GM19023 (cell line): ENCODE measurements at regions not wholly inside any gene's neighbourhood (a gene's known extent, or its start where the extent isn't known, plus 50 kb on each side); places are given as distances from the start of the nearest gene placed in this dataset.

Experiments
- ATAC-seq: cut with Tn5 transposase; IDR thresholded peaks from one replicate; pipeline ENCODE4 v1.9.1; 2021; ENCODE audit warnings: mild to moderate bottlenecking, moderate library complexity; ENCODE audit not compliant: unreplicated experiment

DNA sequence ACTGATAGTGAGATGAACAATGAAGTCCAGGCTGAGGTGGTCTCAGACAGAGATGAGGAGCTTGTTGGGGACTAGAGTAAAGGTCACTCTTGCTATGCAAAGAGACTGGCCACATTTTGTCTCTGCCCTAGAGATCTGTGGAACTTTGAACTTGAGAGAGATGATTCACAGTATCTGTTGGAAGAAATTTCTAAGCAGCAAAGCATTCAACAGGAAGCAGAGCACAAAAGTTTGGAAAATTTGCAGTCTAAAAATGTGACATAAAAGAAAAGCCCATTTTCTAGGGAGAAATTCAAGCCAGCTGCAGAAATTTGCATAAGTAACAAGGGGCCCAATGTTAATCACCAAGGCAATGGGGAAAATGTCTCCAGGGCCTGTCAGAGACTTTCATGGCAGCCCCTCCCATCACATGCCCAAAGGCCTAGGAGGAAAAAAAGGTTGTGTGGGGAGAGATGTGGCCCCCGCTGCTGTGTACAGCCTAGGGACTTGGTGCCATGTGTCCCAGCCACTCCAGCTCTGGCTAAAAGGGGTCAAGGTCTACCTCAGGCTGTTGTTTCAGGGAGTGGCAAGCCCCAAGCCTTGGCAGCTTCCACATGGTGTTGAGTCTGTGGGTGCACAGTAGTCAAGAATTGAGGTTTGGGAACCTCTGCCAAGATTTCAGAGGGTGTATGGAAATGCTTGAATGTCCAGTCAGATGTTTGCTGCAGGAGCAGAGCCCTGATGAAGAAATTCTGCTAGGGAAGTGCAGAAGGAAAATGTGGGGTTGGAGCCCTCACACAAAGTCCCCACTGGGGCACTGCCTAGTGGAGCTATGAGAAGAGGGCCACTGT is 262.8 kb downstream of the DKK2 start:
- no peak for ATAC-seq

- ATAC-seq: no peak
Observed at GRCh38 chr4:106767991-106768390, 268.1 kb downstream of the DKK2 start.

DNA sequence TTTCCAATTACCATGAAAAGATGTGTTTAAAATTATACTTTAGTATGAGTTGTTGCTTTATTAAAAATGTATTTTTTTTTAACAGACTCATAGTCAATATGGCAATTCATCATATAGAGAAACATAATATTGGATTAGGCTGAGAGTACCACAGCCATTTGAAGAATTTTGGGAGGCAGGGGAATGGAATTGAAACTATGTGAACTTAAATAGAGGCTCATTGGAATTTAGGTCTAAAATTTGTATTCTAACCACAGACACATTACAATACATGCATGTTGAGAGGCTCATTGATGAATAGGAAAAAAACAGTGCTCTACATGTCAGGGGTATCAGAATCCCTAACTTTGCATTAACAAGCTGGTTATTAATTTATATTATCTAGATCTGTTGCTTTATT is 269.6 kb downstream of the DKK2 start:
- ATAC-seq: no peak

DNA sequence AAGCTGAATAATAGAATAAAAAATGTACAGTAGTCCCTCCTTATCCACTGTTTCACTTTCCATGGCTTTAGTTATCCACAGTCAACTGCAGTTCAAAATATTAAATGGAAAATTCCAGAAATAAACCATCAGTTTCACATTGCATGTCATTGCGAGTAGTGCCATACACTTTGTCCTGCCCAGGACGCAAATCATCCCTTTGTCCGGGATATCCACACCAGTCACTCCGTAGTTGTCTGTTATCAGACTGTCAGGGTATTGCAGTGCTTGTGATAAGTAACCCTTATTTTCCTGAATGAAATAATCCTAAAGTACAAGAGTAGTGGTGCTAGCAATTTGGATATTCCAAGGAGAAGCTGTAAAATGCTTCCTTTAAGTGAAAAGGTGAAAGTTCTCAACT is 271.3 kb downstream of the DKK2 start:
- ATAC-seq: no peak

- no peak for ATAC-seq
Observed at GRCh38 chr4:106762666-106763443, 273.3 kb downstream of the DKK2 start.

GRCh38 chr4:106753426-106753825 is 282.7 kb downstream of the DKK2 start:
- ATAC-seq: no peak

GRCh38 chr4:106746451-106746850 is 289.7 kb downstream of the DKK2 start:
- no peak for ATAC-seq

DNA sequence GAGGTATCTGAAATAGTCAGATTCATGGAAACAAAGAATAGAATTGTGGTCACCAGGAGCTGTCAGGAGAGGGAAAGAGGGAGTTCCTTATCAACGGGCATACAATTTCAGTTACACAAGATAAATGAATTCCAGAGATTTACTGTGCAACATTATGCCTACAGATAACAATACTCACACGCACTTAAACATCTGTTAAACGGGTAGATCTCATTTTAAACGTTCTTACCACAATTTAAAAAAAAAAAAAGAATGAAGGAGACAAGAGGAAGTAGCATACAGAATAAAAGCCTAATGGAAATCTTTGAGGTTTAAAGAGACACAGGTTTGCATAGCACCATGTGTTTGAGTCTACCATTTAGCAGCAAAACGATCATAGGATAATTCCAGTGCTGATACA is 298.0 kb downstream of the DKK2 start:
- ATAC-seq: no peak

- no peak for ATAC-seq
Observed at GRCh38 chr4:106718548-106718947, 317.6 kb downstream of the DKK2 start.

DNA sequence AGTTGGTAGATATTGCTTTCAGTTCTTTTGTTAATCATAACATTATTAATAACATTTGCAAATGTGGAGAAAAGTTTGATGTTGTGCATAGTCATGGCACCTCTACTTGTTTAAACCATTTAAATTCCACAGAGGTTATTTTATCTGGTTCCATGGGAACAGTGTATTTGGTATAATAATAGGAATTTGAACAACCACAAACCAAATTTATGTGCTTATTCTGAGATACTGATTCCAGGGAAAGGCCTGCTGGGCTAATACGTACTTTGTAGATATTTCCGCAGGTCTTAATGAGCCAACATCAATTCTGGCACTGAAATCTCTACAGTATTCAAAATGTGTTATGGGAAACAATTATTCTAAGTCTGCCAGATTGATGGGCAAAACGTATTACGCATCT is 319.0 kb downstream of the DKK2 start:
- ATAC-seq: no peak

DNA sequence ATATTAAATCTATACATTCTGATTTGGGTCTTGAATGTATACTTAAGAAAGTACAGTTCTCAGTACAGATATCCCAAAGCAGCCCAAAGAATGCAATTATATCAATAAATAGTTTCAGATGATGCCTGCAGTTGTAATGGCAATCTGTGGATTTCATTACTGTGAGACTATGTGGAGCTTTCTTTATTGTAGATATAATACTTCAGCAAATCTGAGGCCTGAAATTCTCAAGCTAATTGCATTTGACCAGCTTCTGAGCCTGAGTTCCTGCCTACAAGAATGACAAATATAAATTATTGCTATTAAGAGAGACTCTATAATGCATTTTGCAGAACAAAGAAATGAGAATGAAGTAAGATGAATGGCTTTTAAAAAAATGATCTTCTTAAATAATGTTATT is 320.3 kb downstream of the DKK2 start:
- no peak for ATAC-seq

DNA sequence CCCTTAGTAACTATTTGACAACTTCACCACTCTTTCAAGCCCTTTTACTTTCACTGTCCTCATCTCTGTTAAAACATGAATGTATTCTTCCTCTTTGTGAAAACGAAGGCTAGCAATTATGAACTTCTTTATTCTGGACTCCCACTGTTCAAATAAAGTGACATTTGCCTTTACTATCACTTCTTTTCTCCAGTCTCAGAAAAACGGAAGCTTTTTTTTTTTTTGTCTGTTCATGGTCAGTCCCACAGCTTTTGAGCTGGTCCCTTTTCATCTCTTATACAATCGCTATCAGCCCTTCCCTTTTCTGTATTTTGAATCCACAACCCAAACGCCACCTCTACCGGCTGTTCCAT is 327.7 kb downstream of the DKK2 start:
- no peak for ATAC-seq

GRCh38 chr4:106707776-106708463 is 328.2 kb downstream of the DKK2 start:
- peak; percentile 69 for ATAC-seq

DNA sequence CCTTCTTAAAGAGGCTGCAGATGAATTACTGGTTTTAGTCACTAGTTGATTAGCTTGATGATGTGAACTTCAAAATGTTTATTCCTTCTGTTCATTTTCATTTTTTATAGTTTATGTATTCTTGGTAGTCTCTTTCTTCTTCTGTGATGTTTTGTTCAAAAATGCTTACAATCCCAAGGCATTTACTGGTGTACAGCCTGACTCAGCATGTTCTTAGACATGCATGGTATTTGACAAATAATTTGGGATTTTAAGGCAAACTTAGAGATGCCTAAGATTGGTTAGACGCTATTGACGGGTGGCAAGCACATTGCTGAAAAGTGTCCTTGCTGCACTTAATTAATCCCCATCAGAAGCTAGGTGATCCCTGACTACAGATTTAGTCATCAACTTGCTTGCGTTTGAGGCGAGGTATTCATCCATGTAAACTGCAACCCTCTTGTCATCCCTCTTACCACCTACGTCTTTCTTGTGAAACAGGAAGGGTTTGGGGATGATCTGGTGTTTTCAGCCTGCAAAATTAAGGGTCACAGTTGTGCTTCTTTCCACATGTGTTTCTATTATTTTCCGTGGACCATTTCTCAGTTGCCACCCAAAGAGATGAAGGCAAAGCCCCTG is 331.8 kb downstream of the DKK2 start:
- ATAC-seq: no peak

DNA sequence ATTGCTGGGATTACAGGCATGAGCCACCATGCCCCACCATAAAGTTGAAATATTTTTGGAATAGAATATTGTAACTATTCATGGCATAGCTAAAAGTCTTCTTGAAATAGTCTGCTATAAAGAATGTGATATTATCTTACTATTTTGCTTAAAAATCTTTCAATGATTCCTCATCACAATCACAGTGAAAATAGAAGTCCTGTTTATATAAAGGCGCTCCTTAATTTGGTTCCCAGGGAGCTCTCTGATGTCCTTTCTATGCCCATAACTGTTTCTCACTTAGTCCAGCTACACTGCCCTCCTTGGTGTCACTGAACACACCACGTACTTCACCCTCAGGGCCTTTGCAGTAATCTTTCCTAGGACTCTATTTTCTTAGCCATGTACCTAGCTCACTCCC is 331.7 kb upstream of the GIMD1 start:
- ATAC-seq: no peak

DNA sequence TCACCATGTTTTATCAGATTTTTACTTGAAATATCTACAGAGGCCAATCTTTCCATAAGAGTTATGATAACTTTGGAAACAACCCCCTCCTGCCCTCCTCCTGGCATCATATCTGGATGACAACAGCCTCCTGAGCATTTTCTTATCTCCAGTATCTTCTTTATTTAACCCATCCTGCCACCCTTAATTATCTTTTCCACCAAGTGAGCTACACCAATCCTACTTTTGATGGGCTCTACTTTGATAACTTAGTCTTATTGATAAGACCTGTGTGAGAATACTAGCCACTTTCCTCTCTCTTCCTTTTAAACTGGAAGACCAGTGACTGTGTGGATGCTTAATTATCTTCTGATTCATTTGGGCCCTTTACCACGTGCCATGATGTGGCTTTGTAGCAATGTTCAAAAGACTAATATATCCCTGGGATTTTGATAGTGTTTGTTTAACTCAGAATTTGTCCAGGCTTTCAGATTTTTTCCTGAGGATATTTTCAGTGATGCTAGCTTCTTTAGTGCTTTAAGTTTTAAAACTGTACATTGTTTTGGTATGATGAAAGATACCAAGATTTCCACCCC is 330.1 kb upstream of the GIMD1 start:
- ATAC-seq: no peak

- ATAC-seq: no peak
Observed at GRCh38 chr4:106695501-106696262, 327.1 kb upstream of the GIMD1 start.

- ATAC-seq: no peak
Observed at GRCh38 chr4:106694232-106694631, 325.7 kb upstream of the GIMD1 start.

GRCh38 chr4:106691749-106692148 is 323.2 kb upstream of the GIMD1 start:
- no peak for ATAC-seq

DNA sequence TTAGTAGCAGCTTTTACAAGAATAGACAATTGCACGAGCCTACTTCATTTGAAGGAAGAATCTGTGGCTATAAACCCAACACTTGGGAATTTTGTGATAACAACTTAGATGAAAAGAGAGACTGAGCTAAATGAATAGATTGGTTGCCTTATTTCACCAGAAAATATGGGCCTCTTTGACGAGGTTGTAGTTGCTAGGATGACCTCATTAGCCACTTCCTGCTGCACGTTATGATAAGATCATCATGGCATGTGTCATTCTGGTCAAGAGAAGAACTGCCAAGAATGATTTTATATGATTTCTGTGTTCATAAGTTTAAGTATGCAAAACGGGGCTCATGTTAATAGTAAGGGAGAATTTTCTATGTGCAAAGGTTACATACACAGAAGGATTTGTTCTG is 321.9 kb upstream of the GIMD1 start:
- no peak for ATAC-seq
